Erythroblast (primary cell): ENCODE measurements at regions not wholly inside any gene's neighbourhood (a gene's known extent, or its start where the extent isn't known, plus 50 kb on each side); places are given as distances from the start of the nearest gene placed in this dataset.
"Not testable (repeated sequence)": the region's sequence is repeated elsewhere in the genome, so short reads cannot be mapped to it uniquely, and the experiment has no call there.

Source experiments
- DNase-seq, 2 experiments: peaks; one replicate each; lab custom pipeline; 2025; lab: John Stamatoyannopoulos, UW
- GATA1 ChIP-seq: IDR thresholded peaks from 2 replicates; pipeline ENCODE4 v1.6.1; 2011; ENCODE audit warnings: low read depth, mild to moderate bottlenecking, control low read depth, low read length, moderate library complexity
- POLR2A ChIP-seq: IDR thresholded peaks from 2 replicates; pipeline ENCODE4 v1.6.1; 2011; ENCODE audit warnings: mild to moderate bottlenecking, low read length

- DNase-seq: peak; percentile 6 to 28
Observed at GRCh38 chr14:106774889-106775480, 1248.6 kb downstream of the TMEM121 start.

- TF ChIP-seq GATA1: no peak
- TF ChIP-seq POLR2A: no peak
- no peak for DNase-seq
Observed at GRCh38 chr14:106776395-106776983, 1250.1 kb downstream of the TMEM121 start.

GRCh38 chr14:106778986-106779385 is 1252.6 kb downstream of the TMEM121 start:
- DNase-seq: no peak
- TF ChIP-seq POLR2A (no peak), GATA1 (no peak)

- TF ChIP-seq GATA1 (no peak), POLR2A (no peak)
- no peak for DNase-seq
Observed at GRCh38 chr14:106786697-106787096, 1260.3 kb downstream of the TMEM121 start.

- TF ChIP-seq POLR2A (no peak), GATA1 (no peak)
- no peak for DNase-seq
Observed at GRCh38 chr14:106787626-106788025, 1261.2 kb downstream of the TMEM121 start.

- no peak for DNase-seq
- TF ChIP-seq GATA1 (no peak), POLR2A (no peak)
Observed at GRCh38 chr14:106788534-106788933, 1262.2 kb downstream of the TMEM121 start.

- DNase-seq: no peak
- TF ChIP-seq POLR2A (no peak), GATA1 (no peak)
Observed at GRCh38 chr14:106789318-106789717, 1262.9 kb downstream of the TMEM121 start.

GRCh38 chr14:106790189-106791036 is 1264.0 kb downstream of the TMEM121 start:
- TF ChIP-seq POLR2A: no peak
- no peak for TF ChIP-seq GATA1
- peak; percentile 30 to 53 for DNase-seq

GRCh38 chr14:106792543-106792942 is 1266.2 kb downstream of the TMEM121 start:
- TF ChIP-seq POLR2A (no peak), GATA1 (no peak)
- DNase-seq: no peak

GRCh38 chr14:106798166-106798565 is 1271.8 kb downstream of the TMEM121 start:
- not testable (repeated sequence) for DNase-seq

- TF ChIP-seq POLR2A (no peak), GATA1 (no peak)
- DNase-seq: no peak
Observed at GRCh38 chr14:106802413-106803364, 1276.3 kb downstream of the TMEM121 start.

GRCh38 chr14:106803379-106803778 is 1277.0 kb downstream of the TMEM121 start:
- DNase-seq: no peak
- TF ChIP-seq POLR2A (no peak), GATA1 (no peak)

- no peak for DNase-seq
- TF ChIP-seq POLR2A (no peak), GATA1 (no peak)
Observed at GRCh38 chr14:106807493-106807892, 1281.1 kb downstream of the TMEM121 start.
